IMR-90 (cell line): ENCODE measurements at regions not wholly inside any gene's neighbourhood (a gene's known extent, or its start where the extent isn't known, plus 50 kb on each side); places are given as distances from the start of the nearest gene placed in this dataset.

Source experiments
- ATAC-seq: fragments of 200-7000 bp; cut with Tn5 transposase; 2 replicates; pipeline ENCODE4 v1.9.1; 2020; ENCODE audit warnings: low read depth, mild to moderate bottlenecking, moderate library complexity
- BruUV-seq: library from RNA; stranded (reverse); fragments of 400-500 nt; replicated peaks from 2 replicates; lab custom pipeline; 2021; lab: Mats Ljungman, UMichigan
- CTCF ChIA-PET: fragments of 300-600 bp; formaldehyde crosslinking; extraction: SDS; loops from one replicate; lab custom pipeline; 2021; ENCODE audit warnings: antibody characterized with exemption; lab: Yijun Ruan, JAX
- POLR2A ChIA-PET: fragments of 300-600 bp; sonication (Branson Sonifier 250); formaldehyde crosslinking; loops from one replicate; lab custom pipeline; 2022; ENCODE audit warnings: antibody characterized with exemption; ENCODE audit not compliant: unreplicated experiment; lab: Charles Lee
- DNase-seq: peaks from one replicate; pipeline ENCODE4 v3.0.0; 2013
- H2AFZ ChIP-seq: replicated peaks from 2 replicates; pipeline ENCODE3; 2013; ENCODE audit warnings: low read length, mild to moderate bottlenecking; ENCODE audit not compliant: poor library complexity
- H2AK5ac ChIP-seq: 2 replicates; pipeline ENCODE4 v1.6.1; 2013; ENCODE audit warnings: low read depth, low read length, inconsistent platforms
- H2AK9ac ChIP-seq: replicated peaks from 2 replicates; pipeline ENCODE3; 2013; ENCODE audit warnings: mild to moderate bottlenecking, low read depth, low read length, moderate library complexity; ENCODE audit not compliant: poor library complexity
- H2BK120ac ChIP-seq: 2 replicates; pipeline ENCODE4 v1.6.1; 2013; ENCODE audit warnings: low read depth, low read length, inconsistent platforms
- H2BK15ac ChIP-seq: 3 replicates; pipeline ENCODE4 v1.6.1; 2013; ENCODE audit warnings: low read depth, low read length, inconsistent platforms
- H2BK20ac ChIP-seq: 2 replicates; pipeline ENCODE4 v1.6.1; 2013; ENCODE audit warnings: low read depth, mild to moderate bottlenecking, inconsistent platforms, low read length, moderate library complexity
- H2BK5ac ChIP-seq: 2 replicates; pipeline ENCODE4 v1.6.1; 2013; ENCODE audit warnings: mild to moderate bottlenecking, low read depth, low read length, inconsistent platforms; ENCODE audit not compliant: poor library complexity, severe bottlenecking
- H3K14ac ChIP-seq: replicated peaks from 2 replicates; pipeline ENCODE4 v1.6.1; 2013; ENCODE audit warnings: low read depth, low read length, inconsistent platforms
- H3K18ac ChIP-seq: 2 replicates; pipeline ENCODE4 v1.6.1; 2013; ENCODE audit warnings: low read depth, low read length, control low read depth
- H3K23ac ChIP-seq: 2 replicates; pipeline ENCODE4 v1.6.1; 2013; ENCODE audit warnings: low read depth, low read length, inconsistent platforms
- H3K27ac ChIP-seq: 2 replicates; pipeline ENCODE4 v1.5.1; 2013; ENCODE audit warnings: mild to moderate bottlenecking, control low read depth, low read length; ENCODE audit not compliant: insufficient read depth
- H3K27me3 ChIP-seq: 2 replicates; pipeline ENCODE4 v1.6.1; 2013; ENCODE audit warnings: low read length; ENCODE audit not compliant: control insufficient read depth, insufficient read depth
- H3K36me3 ChIP-seq: 2 replicates; pipeline ENCODE4 v1.6.1; 2013; ENCODE audit warnings: low read length, mixed read lengths; ENCODE audit not compliant: control insufficient read depth, insufficient read depth
- H3K4ac ChIP-seq: 2 replicates; pipeline ENCODE4 v1.6.1; 2013; ENCODE audit warnings: low read depth, low read length, inconsistent platforms
- H3K4me1 ChIP-seq: 2 replicates; pipeline ENCODE4 v1.6.1; 2013; ENCODE audit warnings: low read length, mixed read lengths; ENCODE audit not compliant: control insufficient read depth, insufficient read depth
- H3K4me2 ChIP-seq: 2 replicates; pipeline ENCODE4 v1.6.1; 2013; ENCODE audit warnings: low read depth, mild to moderate bottlenecking, control low read depth, low read length, moderate library complexity
- H3K4me3 ChIP-seq: 2 replicates; pipeline ENCODE4 v1.5.1; 2013; ENCODE audit warnings: low read depth, mild to moderate bottlenecking, control low read depth, low read length, moderate library complexity; ENCODE audit not compliant: insufficient read depth
- H3K56ac ChIP-seq: 2 replicates; pipeline ENCODE4 v1.6.1; 2013; ENCODE audit warnings: low read length, inconsistent platforms; ENCODE audit not compliant: insufficient read depth; ENCODE audit errors: extremely low read depth
- H3K79me1 ChIP-seq, 2 experiments: 2 replicates each; pipeline ENCODE4 v1.6.1; 2013; ENCODE audit warnings: low read length in 2 of 2, inconsistent platforms in 1 of 2, low read depth in 1 of 2
- H3K9ac ChIP-seq: 2 replicates; pipeline ENCODE4 v1.6.1; 2013; ENCODE audit warnings: low read depth, low read length, control low read depth
- H3K9me1 ChIP-seq: 2 replicates; pipeline ENCODE4 v1.6.1; 2013; ENCODE audit warnings: low read length, inconsistent platforms; ENCODE audit not compliant: insufficient read depth
- H3K9me3 ChIP-seq: 2 replicates; pipeline ENCODE4 v1.6.1; 2013; ENCODE audit warnings: low read length; ENCODE audit not compliant: control insufficient read depth, insufficient read depth
- H4K20me1 ChIP-seq: 2 replicates; pipeline ENCODE4 v1.6.1; 2013; ENCODE audit warnings: low read length, inconsistent platforms; ENCODE audit not compliant: insufficient read depth
- H4K5ac ChIP-seq: 2 replicates; pipeline ENCODE4 v1.6.1; 2013; ENCODE audit warnings: mild to moderate bottlenecking, low read depth, low read length, control low read depth
- H4K8ac ChIP-seq, 2 experiments: 2 replicates each; pipeline ENCODE4 v1.6.1; 2013; ENCODE audit warnings: low read depth in 2 of 2, low read length in 2 of 2, control low read depth in 1 of 2, inconsistent platforms in 1 of 2
- H4K91ac ChIP-seq: 2 replicates; pipeline ENCODE4 v1.6.1; 2013; ENCODE audit warnings: low read depth, low read length, inconsistent platforms; ENCODE audit not compliant: insufficient read depth
- CEBPB ChIP-seq: IDR thresholded peaks from 2 replicates; pipeline ENCODE4 v1.6.1; 2012; ENCODE audit warnings: low read depth, low read length, improper control_type of control experiment
- CHD1 ChIP-seq: IDR thresholded peaks from 2 replicates; pipeline ENCODE4 v1.6.1; 2012; ENCODE audit warnings: low read depth, low read length, improper control_type of control experiment
- CTCF ChIP-seq: conservative IDR thresholded peaks from 2 replicates; pipeline ENCODE4 v1.5.1; 2012; ENCODE audit warnings: mild to moderate bottlenecking, low read depth, low read length, improper control_type of control experiment
- ELK1 ChIP-seq: fragments of 150-350 bp; IDR thresholded peaks from 2 replicates; pipeline ENCODE4 v1.6.1; 2016; ENCODE audit warnings: low read depth, mild to moderate bottlenecking, low read length, moderate library complexity, borderline replicate concordance
- MAZ ChIP-seq: IDR thresholded peaks from 2 replicates; pipeline ENCODE4 v1.6.1; 2012; ENCODE audit warnings: low read depth, mild to moderate bottlenecking, low read length, improper control_type of control experiment, moderate library complexity, borderline replicate concordance
- MXI1 ChIP-seq: IDR thresholded peaks from 2 replicates; pipeline ENCODE4 v1.6.1; 2012; ENCODE audit warnings: low read depth, mild to moderate bottlenecking, low read length, moderate library complexity, borderline replicate concordance
- NFE2L2 ChIP-seq: fragments of 150-350 bp; IDR thresholded peaks from 2 replicates; pipeline ENCODE4 v1.6.1; 2016; ENCODE audit warnings: low read depth, mild to moderate bottlenecking, low read length
- RFX5 ChIP-seq: IDR thresholded peaks from 2 replicates; pipeline ENCODE4 v1.8.0; 2012; ENCODE audit warnings: low read depth, mild to moderate bottlenecking, low read length, moderate library complexity
- SMC3 ChIP-seq: fragments of 150-350 bp; IDR thresholded peaks from 2 replicates; pipeline ENCODE4 v1.6.1; 2016; ENCODE audit warnings: low read depth, mild to moderate bottlenecking, antibody characterized with exemption, low read length, moderate library complexity
- USF2 ChIP-seq: fragments of 150-350 bp; IDR thresholded peaks from 2 replicates; pipeline ENCODE4 v1.6.1; 2017; ENCODE audit warnings: mild to moderate bottlenecking, antibody characterized with exemption, low read length, low read depth
- dilution Hi-C: fragments of 300-500 bp; cut with HindIII; formaldehyde crosslinking; loops from one replicate; pipeline ENCODE4 v1.14.3; 2018; ENCODE audit warnings: low sequenced_read_pairs; ENCODE audit not compliant: unreplicated experiment
- in situ Hi-C: fragments of 300-500 bp; cut with MboI; formaldehyde crosslinking; loops from 3 replicates; pipeline ENCODE4 v1.14.3; 2019; ENCODE audit warnings: low sequenced_read_pairs, inconsistent platforms, mixed read lengths
- intact Hi-C: fragments of 100-400 bp; cut with micrococcal nuclease; formaldehyde crosslinking; loops from 2 replicates; pipeline ENCODE4 v1.10.0; 2022

- Histone ChIP-seq H2AK5ac (no peak overlapping the region), H3K4me2 (no peak overlapping the region), H3K4me3 (no peak overlapping the region), H3K79me1 (no peaks in the 10 kb centered on the region), H3K27me3 (no peaks in the 10 kb centered on the region), H3K36me3 (no peaks in the 10 kb centered on the region), H2BK15ac (no peak overlapping the region), H4K5ac (no peak overlapping the region), H3K9ac (no peak overlapping the region), H3K9me3 (no peaks in the 10 kb centered on the region), H4K20me1 (no peaks in the 10 kb centered on the region), H2BK20ac (no peak overlapping the region), H3K23ac (no peak overlapping the region), H3K4me1 (no peaks in the 10 kb centered on the region), H2AK9ac (no peak overlapping the region), H3K18ac (no peak overlapping the region), H3K9me1 (no peaks in the 10 kb centered on the region), H4K91ac (no peak overlapping the region), H2AFZ (no peak overlapping the region), H3K27ac (no peak overlapping the region), H3K14ac (no peak overlapping the region), H2BK120ac (no peak overlapping the region), H3K56ac (no peak overlapping the region), H3K4ac (no peak overlapping the region), H2BK5ac (no peak overlapping the region), H4K8ac (no peak overlapping the region)
- TF ChIP-seq CEBPB (no peak), SMC3 (no peak), MAZ (no peak), MXI1 (no peak), NFE2L2 (no peak), RFX5 (no peak), USF2 (no peak), CHD1 (no peak), CTCF (no peak), ELK1 (no peak)
- CTCF ChIA-PET: no interaction called here
- DNase-seq (no peak), ATAC-seq (no peak)
- intact Hi-C loops: no loop called here
- dilution Hi-C loops: no loop called here
- no TSS peak for BruUV-seq
- POLR2A ChIA-PET: no interaction called here
- in situ Hi-C loops: no loop called here
These were observed 340.6 kb downstream of the TBL1XR1 start for GRCh38 chr3:176856721-176857120.
